LNCAP (cell line): ENCODE measurements at regions not wholly inside any gene's neighbourhood (a gene's known extent, or its start where the extent isn't known, plus 50 kb on each side); places are given as distances from the start of the nearest gene placed in this dataset.

Source experiments
- TF ChIP-seq, protein P1 (sequence below): fragments of 450-650 bp; IDR thresholded peaks from 2 replicates; pipeline ENCODE4 v1.5.1; 2017; ENCODE audit warnings: mild to moderate bottlenecking

DNA sequence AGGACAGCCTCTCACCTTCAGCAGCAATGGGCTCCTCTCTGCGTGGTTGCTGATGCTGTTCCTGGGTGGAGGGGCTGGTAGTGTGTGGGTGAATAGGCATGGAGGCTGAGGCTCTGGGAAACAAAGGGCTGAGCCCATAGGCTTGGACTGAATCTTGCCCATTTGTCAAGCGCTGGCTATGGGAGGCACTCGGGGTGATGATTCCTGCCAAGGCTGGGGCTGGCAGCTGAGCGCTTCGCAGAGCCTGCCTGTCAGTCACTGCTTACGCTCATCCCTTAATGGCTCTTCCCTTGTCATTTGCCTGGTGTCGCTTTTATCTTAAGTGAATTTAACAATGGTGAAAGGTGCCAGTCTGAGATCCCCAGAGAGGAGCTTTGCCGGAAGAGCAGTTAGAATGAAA, 353.3 kb downstream of the PBX1 start:
- TF ChIP-seq, protein P1, sequence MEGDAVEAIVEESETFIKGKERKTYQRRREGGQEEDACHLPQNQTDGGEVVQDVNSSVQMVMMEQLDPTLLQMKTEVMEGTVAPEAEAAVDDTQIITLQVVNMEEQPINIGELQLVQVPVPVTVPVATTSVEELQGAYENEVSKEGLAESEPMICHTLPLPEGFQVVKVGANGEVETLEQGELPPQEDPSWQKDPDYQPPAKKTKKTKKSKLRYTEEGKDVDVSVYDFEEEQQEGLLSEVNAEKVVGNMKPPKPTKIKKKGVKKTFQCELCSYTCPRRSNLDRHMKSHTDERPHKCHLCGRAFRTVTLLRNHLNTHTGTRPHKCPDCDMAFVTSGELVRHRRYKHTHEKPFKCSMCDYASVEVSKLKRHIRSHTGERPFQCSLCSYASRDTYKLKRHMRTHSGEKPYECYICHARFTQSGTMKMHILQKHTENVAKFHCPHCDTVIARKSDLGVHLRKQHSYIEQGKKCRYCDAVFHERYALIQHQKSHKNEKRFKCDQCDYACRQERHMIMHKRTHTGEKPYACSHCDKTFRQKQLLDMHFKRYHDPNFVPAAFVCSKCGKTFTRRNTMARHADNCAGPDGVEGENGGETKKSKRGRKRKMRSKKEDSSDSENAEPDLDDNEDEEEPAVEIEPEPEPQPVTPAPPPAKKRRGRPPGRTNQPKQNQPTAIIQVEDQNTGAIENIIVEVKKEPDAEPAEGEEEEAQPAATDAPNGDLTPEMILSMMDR, result no peak

GRCh38 chr1:164910671-164911070, 351.7 kb downstream of the PBX1 start:
- TF ChIP-seq, protein P1, result no peak

DNA sequence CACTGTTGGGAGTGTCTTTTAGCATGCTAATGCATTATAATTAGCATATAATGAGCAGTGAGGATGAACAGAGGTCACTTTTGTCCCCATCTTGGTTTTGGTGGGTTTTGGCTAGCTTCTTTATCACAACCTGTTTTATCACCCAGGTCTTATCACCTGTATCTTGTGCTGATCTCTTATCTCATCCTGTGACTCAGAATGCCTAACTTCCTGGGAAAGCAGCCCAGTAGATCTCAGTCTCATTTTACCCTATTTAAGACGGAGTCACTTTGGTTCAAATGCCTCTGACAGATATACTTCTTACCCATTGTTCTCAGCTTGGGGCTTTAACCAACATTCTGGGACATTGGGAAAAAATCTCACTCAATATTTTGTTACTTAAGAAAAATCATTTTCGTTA, 348.7 kb downstream of the PBX1 start:
- TF ChIP-seq, protein P1, result no peak

GRCh38 chr1:164905869-164906268, 346.9 kb downstream of the PBX1 start:
- TF ChIP-seq, protein P1, result no peak

GRCh38 chr1:164902491-164902890, 343.5 kb downstream of the PBX1 start:
- TF ChIP-seq, protein P1, result no peak
